Osteocyte (in vitro differentiated cells): ENCODE measurements at regions not wholly inside any gene's neighbourhood (a gene's known extent, or its start where the extent isn't known, plus 50 kb on each side); places are given as distances from the start of the nearest gene placed in this dataset.

Experiments used
- DNase-seq: peaks from one replicate; pipeline ENCODE4 v3.0.0; 2021; ENCODE audit warnings: mixed read lengths; ENCODE audit not compliant: unreplicated experiment; ENCODE audit errors: extremely low spot score
- H3K27ac Mint-ChIP-seq: one replicate; pipeline ENCODE4 v1.8.0; 2021; ENCODE audit warnings: mild to moderate bottlenecking, mixed read lengths; ENCODE audit not compliant: unreplicated experiment
- H3K27me3 Mint-ChIP-seq: one replicate; pipeline ENCODE4 v1.8.0; 2021; ENCODE audit warnings: mixed read lengths; ENCODE audit not compliant: unreplicated experiment
- H3K36me3 Mint-ChIP-seq: one replicate; pipeline ENCODE4 v1.8.0; 2021; ENCODE audit warnings: mixed read lengths; ENCODE audit not compliant: unreplicated experiment
- H3K4me1 Mint-ChIP-seq: one replicate; pipeline ENCODE4 v1.8.0; 2021; ENCODE audit warnings: mixed read lengths; ENCODE audit not compliant: unreplicated experiment
- H3K4me3 Mint-ChIP-seq: one replicate; pipeline ENCODE4 v1.8.0; 2021; ENCODE audit warnings: mild to moderate bottlenecking, moderate library complexity, mixed read lengths; ENCODE audit not compliant: unreplicated experiment
- H3K9me3 Mint-ChIP-seq: one replicate; pipeline ENCODE4 v1.8.0; 2021; ENCODE audit warnings: mixed read lengths; ENCODE audit not compliant: unreplicated experiment
- TF ChIP-seq, protein P1 (sequence below): fragments of 200-600 bp; sonication (generic); IDR thresholded peaks from 2 replicates; pipeline ENCODE4 v1.5.0; 2021; ENCODE audit warnings: antibody characterized with exemption, mild to moderate bottlenecking, moderate library complexity

DNA sequence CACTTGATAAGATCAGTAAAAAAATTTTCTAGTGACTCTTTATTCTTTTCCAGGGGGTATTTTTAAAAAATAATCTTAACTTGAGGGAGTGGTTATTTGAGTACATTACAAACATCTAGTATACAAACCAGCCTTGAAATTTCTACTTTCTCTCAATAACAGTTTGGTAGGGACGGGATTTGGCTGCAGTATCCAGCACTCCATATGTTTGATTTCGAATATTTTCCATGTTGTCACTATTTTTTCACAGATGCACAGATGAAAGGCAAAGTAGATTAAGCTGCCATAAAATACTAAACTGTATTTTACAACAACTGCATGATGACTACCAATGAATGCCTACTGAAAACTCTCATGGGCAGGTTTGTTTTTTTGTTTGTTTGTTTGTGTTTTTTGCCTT is 225.0 kb downstream of the COX7B2 start:
- Mint-ChIP-seq H3K4me1 (no peaks in the 10 kb centered on the region), H3K9me3 (peaks cover 19% of the 10 kb centered on the region), H3K27me3 (no peaks in the 10 kb centered on the region), H3K27ac (no peak overlapping the region), H3K4me3 (no peak overlapping the region), H3K36me3 (no peaks in the 10 kb centered on the region)
- TF ChIP-seq, protein P1, sequence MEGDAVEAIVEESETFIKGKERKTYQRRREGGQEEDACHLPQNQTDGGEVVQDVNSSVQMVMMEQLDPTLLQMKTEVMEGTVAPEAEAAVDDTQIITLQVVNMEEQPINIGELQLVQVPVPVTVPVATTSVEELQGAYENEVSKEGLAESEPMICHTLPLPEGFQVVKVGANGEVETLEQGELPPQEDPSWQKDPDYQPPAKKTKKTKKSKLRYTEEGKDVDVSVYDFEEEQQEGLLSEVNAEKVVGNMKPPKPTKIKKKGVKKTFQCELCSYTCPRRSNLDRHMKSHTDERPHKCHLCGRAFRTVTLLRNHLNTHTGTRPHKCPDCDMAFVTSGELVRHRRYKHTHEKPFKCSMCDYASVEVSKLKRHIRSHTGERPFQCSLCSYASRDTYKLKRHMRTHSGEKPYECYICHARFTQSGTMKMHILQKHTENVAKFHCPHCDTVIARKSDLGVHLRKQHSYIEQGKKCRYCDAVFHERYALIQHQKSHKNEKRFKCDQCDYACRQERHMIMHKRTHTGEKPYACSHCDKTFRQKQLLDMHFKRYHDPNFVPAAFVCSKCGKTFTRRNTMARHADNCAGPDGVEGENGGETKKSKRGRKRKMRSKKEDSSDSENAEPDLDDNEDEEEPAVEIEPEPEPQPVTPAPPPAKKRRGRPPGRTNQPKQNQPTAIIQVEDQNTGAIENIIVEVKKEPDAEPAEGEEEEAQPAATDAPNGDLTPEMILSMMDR: no peak
- no peak for DNase-seq

DNA sequence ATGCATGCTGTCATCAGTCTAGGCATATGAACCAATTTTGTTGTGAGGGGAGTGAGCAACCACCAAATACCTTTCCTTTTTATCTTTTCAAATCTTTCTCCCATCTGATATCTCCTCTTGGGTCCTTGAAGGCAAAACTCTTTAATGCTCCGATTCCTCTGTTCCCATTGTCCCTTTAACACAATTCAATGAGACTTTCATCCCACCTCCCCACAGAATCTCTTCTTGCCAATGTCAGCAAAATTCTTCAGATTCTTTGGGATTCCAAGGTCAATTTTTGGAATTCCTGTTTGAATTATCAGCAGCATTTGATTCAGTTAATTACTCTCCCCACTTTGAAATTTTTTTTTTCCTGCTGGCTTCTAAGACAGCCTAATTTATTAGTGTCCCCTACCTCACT is 232.7 kb downstream of the COX7B2 start:
- Mint-ChIP-seq H3K36me3 (no peaks in the 10 kb centered on the region), H3K9me3 (peaks cover 27% of the 10 kb centered on the region), H3K4me1 (no peaks in the 10 kb centered on the region), H3K27ac (no peak overlapping the region), H3K27me3 (no peaks in the 10 kb centered on the region), H3K4me3 (no peak overlapping the region)
- TF ChIP-seq, protein P1: no peak
- DNase-seq: no peak

DNA sequence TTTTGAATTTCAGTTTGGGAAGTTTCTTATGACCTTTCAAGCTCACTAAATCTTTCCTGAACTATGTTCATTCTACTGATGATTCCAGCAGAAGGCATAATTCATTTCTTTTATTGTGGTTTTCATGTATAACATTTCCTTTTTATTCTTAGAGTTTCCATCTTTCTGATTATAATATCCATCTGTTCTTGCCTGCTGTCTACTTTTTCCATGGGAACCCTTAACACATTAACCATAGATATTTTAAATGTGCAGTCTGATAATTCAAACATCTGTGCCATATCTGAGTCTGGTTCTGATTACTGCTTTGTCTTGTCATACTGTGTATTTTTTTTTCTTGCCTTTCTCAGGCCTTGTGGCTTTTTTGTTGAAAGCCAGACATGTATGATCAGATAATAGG is 234.7 kb downstream of the COX7B2 start:
- Mint-ChIP-seq H3K36me3 (no peaks in the 10 kb centered on the region), H3K4me1 (no peaks in the 10 kb centered on the region), H3K9me3 (peaks cover 34% of the 10 kb centered on the region), H3K27me3 (no peaks in the 10 kb centered on the region), H3K27ac (no peak overlapping the region), H3K4me3 (no peak overlapping the region)
- DNase-seq: no peak
- TF ChIP-seq, protein P1: no peak

DNA sequence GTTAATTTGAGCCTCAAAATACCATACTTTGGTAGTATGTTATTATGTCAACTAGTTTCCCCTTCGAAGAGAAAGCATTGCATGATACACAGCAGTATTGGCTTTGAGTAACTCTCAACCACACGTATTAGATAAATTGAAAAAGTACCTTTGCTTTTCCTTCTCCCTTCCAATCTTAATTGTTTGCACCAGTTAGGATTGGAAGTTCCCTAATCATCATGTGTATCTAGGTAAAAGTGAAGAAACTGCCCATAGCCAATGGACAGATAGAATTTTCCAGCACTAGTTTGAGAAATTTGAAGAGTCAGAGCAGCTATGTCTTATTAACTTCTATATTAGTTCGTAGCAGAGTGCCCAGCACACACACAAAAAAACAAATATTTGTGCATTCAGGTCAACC is 241.3 kb downstream of the COX7B2 start:
- no peak for DNase-seq
- Mint-ChIP-seq H3K27ac (no peak overlapping the region), H3K27me3 (no peaks in the 10 kb centered on the region), H3K4me3 (no peak overlapping the region), H3K9me3 (peaks cover 35% of the 10 kb centered on the region), H3K36me3 (no peaks in the 10 kb centered on the region), H3K4me1 (no peaks in the 10 kb centered on the region)
- TF ChIP-seq, protein P1: no peak

DNA sequence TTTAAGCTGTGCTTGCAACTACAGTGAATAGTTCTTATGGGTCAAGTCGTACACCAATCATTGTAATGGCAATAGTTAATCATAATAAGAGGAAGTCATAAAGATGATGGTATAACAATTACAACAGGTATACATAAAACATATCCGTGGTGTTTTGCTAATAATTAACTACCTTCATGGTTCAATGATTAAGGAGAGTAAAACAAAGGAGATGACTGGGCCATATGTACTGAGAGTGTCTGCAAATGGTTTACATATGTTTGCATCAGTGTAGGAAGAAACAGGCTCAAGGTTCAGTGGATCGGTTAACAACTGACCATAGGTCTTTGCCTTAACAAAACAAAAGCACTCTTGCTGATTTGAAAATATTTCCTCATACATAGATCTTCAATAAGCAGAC is 253.0 kb downstream of the COX7B2 start:
- TF ChIP-seq, protein P1: no peak
- no peaks in the 10 kb centered on the region for H3K36me3 Mint-ChIP-seq
- H3K9me3 Mint-ChIP-seq: peaks cover 19% of the 10 kb centered on the region

More for the DNA sequence above, 253.0 kb downstream of the COX7B2 start:
- H3K27me3 Mint-ChIP-seq: no peaks in the 10 kb centered on the region
- no peak for DNase-seq
- no peaks in the 10 kb centered on the region for H3K4me1 Mint-ChIP-seq
- no peak overlapping the region for H3K4me3 Mint-ChIP-seq
- H3K27ac Mint-ChIP-seq: no peak overlapping the region
